GM23338 (cell line): ENCODE measurements at regions not wholly inside any gene's neighbourhood (a gene's known extent, or its start where the extent isn't known, plus 50 kb on each side); places are given as distances from the start of the nearest gene placed in this dataset.

ENCODE experiments used
- ATAC-seq: fragments of 200-7000 bp; cut with Tn5 transposase; 3 replicates; pipeline ENCODE4 v1.9.1; 2020
- DNase-seq: peaks from one replicate; pipeline ENCODE4 v3.0.0-alpha.2; 2015; ENCODE audit warnings: low spot score
- H2AFZ ChIP-seq: fragments of 200-600 bp; sonication (generic); 2 replicates; pipeline ENCODE4 v1.8.0; 2016; ENCODE audit warnings: antibody characterized with exemption, mild to moderate bottlenecking, moderate library complexity
- H3F3A ChIP-seq: fragments of 200-600 bp; sonication (generic); replicated peaks from 2 replicates; pipeline ENCODE4 v1.8.0; 2017; ENCODE audit warnings: antibody characterized with exemption, mixed run types, low read depth
- H3K27ac ChIP-seq: fragments of 200-600 bp; sonication (generic); 2 replicates; pipeline ENCODE4 v1.6.1; 2016; ENCODE audit warnings: low read depth
- H3K27me3 ChIP-seq: fragments of 200-600 bp; sonication (generic); 2 replicates; pipeline ENCODE4 v1.8.0; 2016; ENCODE audit warnings: mild to moderate bottlenecking, mixed run types, moderate library complexity; ENCODE audit not compliant: insufficient read depth
- H3K36me3 ChIP-seq: fragments of 200-600 bp; sonication (generic); 2 replicates; pipeline ENCODE4 v1.8.0; 2016; ENCODE audit warnings: mild to moderate bottlenecking; ENCODE audit not compliant: insufficient read depth
- H3K4me1 ChIP-seq: fragments of 200-600 bp; sonication (generic); 2 replicates; pipeline ENCODE4 v1.8.0; 2016; ENCODE audit warnings: mild to moderate bottlenecking, moderate library complexity; ENCODE audit not compliant: insufficient read depth
- H3K4me2 ChIP-seq: fragments of 200-600 bp; sonication (generic); 2 replicates; pipeline ENCODE4 v1.7.1; 2017; ENCODE audit warnings: mixed run types
- H3K4me3 ChIP-seq: fragments of 200-600 bp; sonication (generic); 2 replicates; pipeline ENCODE4 v1.6.1; 2016; ENCODE audit warnings: mixed run types
- H3K79me2 ChIP-seq: fragments of 200-600 bp; sonication (generic); replicated peaks from 2 replicates; pipeline ENCODE4 v1.8.0; 2017; ENCODE audit warnings: mild to moderate bottlenecking; ENCODE audit not compliant: insufficient read depth
- H3K9me2 ChIP-seq: fragments of 200-600 bp; sonication (generic); 2 replicates; pipeline ENCODE4 v1.8.0; 2017; ENCODE audit not compliant: insufficient read depth
- H4K20me1 ChIP-seq: fragments of 200-600 bp; sonication (generic); replicated peaks from 2 replicates; pipeline ENCODE4 v1.8.0; 2017; ENCODE audit warnings: mild to moderate bottlenecking; ENCODE audit not compliant: insufficient read depth
- H3K27ac Mint-ChIP-seq: 2 replicates; pipeline ENCODE4 v1.8.0; 2020; ENCODE audit warnings: inconsistent platforms, mild to moderate bottlenecking, moderate library complexity, mixed read lengths
- H3K27me3 Mint-ChIP-seq: 3 replicates; pipeline ENCODE4 v1.8.0; 2022; ENCODE audit warnings: low read depth, mild to moderate bottlenecking, moderate library complexity, mixed read lengths, inconsistent platforms; ENCODE audit not compliant: insufficient read depth, poor library complexity
- H3K36me3 Mint-ChIP-seq: 3 replicates; pipeline ENCODE4 v1.8.0; 2021; ENCODE audit warnings: low read depth, mild to moderate bottlenecking, inconsistent platforms, moderate library complexity, mixed read lengths
- H3K4me1 Mint-ChIP-seq: 3 replicates; pipeline ENCODE4 v1.8.0; 2020; ENCODE audit warnings: mild to moderate bottlenecking, inconsistent platforms, mixed read lengths
- H3K4me3 Mint-ChIP-seq: 3 replicates; pipeline ENCODE4 v1.8.0; 2021; ENCODE audit warnings: moderate library complexity, mild to moderate bottlenecking, inconsistent platforms, mixed read lengths
- H3K9me3 Mint-ChIP-seq: 3 replicates; pipeline ENCODE4 v1.8.0; 2020; ENCODE audit warnings: moderate library complexity, mild to moderate bottlenecking, inconsistent platforms, mixed read lengths
- CREB1 ChIP-seq: fragments of 250-450 bp; sonication (Bioruptor Pico); IDR thresholded peaks from 2 replicates; pipeline ENCODE4 v1.5.0; 2020; ENCODE audit warnings: low read depth, mild to moderate bottlenecking, moderate library complexity
- EZH2 ChIP-seq: fragments of 200-600 bp; sonication (generic); IDR thresholded peaks from one replicate; pipeline ENCODE4 v1.8.0; 2017; ENCODE audit warnings: antibody characterized with exemption, mild to moderate bottlenecking, low read depth; ENCODE audit not compliant: unreplicated experiment
- EZH2phosphoT487 ChIP-seq: fragments of 200-600 bp; sonication (generic); IDR thresholded peaks from one replicate; pipeline ENCODE4 v1.8.1; 2018; ENCODE audit warnings: antibody characterized with exemption; ENCODE audit not compliant: unreplicated experiment
- JUNB ChIP-seq: IDR thresholded peaks from one replicate; pipeline ENCODE4 v1.6.1; 2016; ENCODE audit warnings: antibody characterized with exemption; ENCODE audit not compliant: unreplicated experiment
- NANOG ChIP-seq: IDR thresholded peaks from 2 replicates; pipeline ENCODE4 v1.6.1; 2016; ENCODE audit warnings: antibody characterized with exemption, borderline replicate concordance
- POLR2AphosphoS5 ChIP-seq: IDR thresholded peaks from 2 replicates; pipeline ENCODE4 v1.6.1; 2016; ENCODE audit warnings: antibody characterized with exemption, low read depth
- STAT1 ChIP-seq: IDR thresholded peaks from one replicate; pipeline ENCODE4 v1.6.1; 2016; ENCODE audit warnings: antibody characterized with exemption; ENCODE audit not compliant: unreplicated experiment
- ZNF114 ChIP-seq: fragments of 250-450 bp; sonication (Bioruptor Pico); IDR thresholded peaks from 2 replicates; pipeline ENCODE4 v1.5.0; 2020; ENCODE audit warnings: mild to moderate bottlenecking, moderate library complexity
- ZNF331 ChIP-seq: fragments of 250-450 bp; sonication (Bioruptor Pico); IDR thresholded peaks from 2 replicates; pipeline ENCODE4 v1.5.0; 2020; ENCODE audit warnings: low read depth, mild to moderate bottlenecking, moderate library complexity
- TF ChIP-seq, protein P1 (sequence below): IDR thresholded peaks from one replicate; pipeline ENCODE4 v1.6.1; 2018; ENCODE audit warnings: antibody characterized with exemption; ENCODE audit not compliant: unreplicated experiment
- TF ChIP-seq, protein P2 (sequence below): IDR thresholded peaks from 2 replicates; pipeline ENCODE4 v1.6.1; 2016; ENCODE audit warnings: antibody characterized with exemption
- TF ChIP-seq, protein P3 (sequence below): fragments of 250-450 bp; sonication (Bioruptor Pico); IDR thresholded peaks from 2 replicates; pipeline ENCODE4 v1.5.0; 2020; ENCODE audit warnings: mild to moderate bottlenecking, moderate library complexity
- TF ChIP-seq, protein P4 (sequence below), 2 experiments: fragments of 200-600 bp in 1 of 2; sonication (generic) in 1 of 2; conservative IDR thresholded peaks; 2 replicates each; pipeline versions ENCODE4 v1.5.1 to v1.6.1; 2016 to 2017; ENCODE audit warnings: antibody characterized with exemption in 2 of 2, low read depth in 2 of 2, mild to moderate bottlenecking in 2 of 2, moderate library complexity in 1 of 2

DNA sequence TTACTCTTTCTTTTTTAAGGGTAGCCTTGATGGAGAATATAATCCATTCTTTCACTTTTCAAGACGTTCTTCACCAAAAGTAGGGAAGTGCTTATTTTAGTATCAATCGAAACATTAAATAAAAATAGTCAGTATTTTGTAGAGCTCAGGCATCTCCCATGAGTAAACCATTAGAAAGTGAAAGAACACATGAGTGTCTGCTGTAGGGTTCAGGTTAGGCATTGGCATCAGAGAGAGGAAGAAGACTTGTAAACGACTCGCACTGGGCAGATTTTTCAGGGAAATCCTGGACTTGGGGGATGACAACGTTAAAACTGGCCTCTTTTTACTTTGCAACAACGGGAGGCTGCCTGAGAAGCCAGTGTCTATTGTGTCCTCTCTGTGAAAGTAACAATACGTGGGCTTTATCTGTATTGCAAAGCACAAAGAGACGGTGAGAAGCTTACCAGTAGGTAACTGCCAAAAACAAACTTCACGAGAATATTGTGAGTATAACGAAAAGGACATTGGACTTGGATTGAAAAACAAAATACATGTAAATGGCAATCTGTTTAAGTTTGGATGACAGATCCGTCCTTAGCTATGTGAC is 451.7 kb downstream of the PYDC2 start:
- no peak overlapping the region for H3K27ac Mint-ChIP-seq
- Histone ChIP-seq H3K9me2 (peaks cover 4% of the 10 kb centered on the region; the same call in 1 of the 2 replicates), H3K27ac (no peak overlapping the region), H3K27me3 (no peaks in the 10 kb centered on the region), H3K36me3 (no peaks in the 10 kb centered on the region; the same call in 1 of the 2 replicates), H3F3A (no peaks in the 10 kb centered on the region), H3K4me1 (no peaks in the 10 kb centered on the region), H4K20me1 (no peaks in the 10 kb centered on the region), H3K4me3 (no peak overlapping the region), H3K79me2 (no peaks in the 10 kb centered on the region), H2AFZ (no peak overlapping the region), H3K4me2 (no peak overlapping the region)
- peaks cover 8% of the 10 kb centered on the region; the same call in 2 of the 3 replicates for H3K9me3 Mint-ChIP-seq
- H3K4me1 Mint-ChIP-seq: peaks cover 4% of the 10 kb centered on the region; the same call in 2 of the 3 replicates
- no peaks in the 10 kb centered on the region for H3K27me3 Mint-ChIP-seq
- H3K4me3 Mint-ChIP-seq: no peak overlapping the region
- H3K36me3 Mint-ChIP-seq: peaks cover 66% of the 10 kb centered on the region
- TF ChIP-seq CREB1 (CRISPR knock-in tag) (no peak), JUNB (no peak), POLR2AphosphoS5 (no peak), EZH2 (no peak), NANOG (no peak), STAT1 (no peak), EZH2phosphoT487 (no peak), ZNF331 (no peak), ZNF114 (no peak)
- TF ChIP-seq, protein P1, sequence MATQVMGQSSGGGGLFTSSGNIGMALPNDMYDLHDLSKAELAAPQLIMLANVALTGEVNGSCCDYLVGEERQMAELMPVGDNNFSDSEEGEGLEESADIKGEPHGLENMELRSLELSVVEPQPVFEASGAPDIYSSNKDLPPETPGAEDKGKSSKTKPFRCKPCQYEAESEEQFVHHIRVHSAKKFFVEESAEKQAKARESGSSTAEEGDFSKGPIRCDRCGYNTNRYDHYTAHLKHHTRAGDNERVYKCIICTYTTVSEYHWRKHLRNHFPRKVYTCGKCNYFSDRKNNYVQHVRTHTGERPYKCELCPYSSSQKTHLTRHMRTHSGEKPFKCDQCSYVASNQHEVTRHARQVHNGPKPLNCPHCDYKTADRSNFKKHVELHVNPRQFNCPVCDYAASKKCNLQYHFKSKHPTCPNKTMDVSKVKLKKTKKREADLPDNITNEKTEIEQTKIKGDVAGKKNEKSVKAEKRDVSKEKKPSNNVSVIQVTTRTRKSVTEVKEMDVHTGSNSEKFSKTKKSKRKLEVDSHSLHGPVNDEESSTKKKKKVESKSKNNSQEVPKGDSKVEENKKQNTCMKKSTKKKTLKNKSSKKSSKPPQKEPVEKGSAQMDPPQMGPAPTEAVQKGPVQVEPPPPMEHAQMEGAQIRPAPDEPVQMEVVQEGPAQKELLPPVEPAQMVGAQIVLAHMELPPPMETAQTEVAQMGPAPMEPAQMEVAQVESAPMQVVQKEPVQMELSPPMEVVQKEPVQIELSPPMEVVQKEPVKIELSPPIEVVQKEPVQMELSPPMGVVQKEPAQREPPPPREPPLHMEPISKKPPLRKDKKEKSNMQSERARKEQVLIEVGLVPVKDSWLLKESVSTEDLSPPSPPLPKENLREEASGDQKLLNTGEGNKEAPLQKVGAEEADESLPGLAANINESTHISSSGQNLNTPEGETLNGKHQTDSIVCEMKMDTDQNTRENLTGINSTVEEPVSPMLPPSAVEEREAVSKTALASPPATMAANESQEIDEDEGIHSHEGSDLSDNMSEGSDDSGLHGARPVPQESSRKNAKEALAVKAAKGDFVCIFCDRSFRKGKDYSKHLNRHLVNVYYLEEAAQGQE: no peak
- TF ChIP-seq, protein P2, sequence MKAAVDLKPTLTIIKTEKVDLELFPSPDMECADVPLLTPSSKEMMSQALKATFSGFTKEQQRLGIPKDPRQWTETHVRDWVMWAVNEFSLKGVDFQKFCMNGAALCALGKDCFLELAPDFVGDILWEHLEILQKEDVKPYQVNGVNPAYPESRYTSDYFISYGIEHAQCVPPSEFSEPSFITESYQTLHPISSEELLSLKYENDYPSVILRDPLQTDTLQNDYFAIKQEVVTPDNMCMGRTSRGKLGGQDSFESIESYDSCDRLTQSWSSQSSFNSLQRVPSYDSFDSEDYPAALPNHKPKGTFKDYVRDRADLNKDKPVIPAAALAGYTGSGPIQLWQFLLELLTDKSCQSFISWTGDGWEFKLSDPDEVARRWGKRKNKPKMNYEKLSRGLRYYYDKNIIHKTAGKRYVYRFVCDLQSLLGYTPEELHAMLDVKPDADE: no peak
- TF ChIP-seq, protein P3, sequence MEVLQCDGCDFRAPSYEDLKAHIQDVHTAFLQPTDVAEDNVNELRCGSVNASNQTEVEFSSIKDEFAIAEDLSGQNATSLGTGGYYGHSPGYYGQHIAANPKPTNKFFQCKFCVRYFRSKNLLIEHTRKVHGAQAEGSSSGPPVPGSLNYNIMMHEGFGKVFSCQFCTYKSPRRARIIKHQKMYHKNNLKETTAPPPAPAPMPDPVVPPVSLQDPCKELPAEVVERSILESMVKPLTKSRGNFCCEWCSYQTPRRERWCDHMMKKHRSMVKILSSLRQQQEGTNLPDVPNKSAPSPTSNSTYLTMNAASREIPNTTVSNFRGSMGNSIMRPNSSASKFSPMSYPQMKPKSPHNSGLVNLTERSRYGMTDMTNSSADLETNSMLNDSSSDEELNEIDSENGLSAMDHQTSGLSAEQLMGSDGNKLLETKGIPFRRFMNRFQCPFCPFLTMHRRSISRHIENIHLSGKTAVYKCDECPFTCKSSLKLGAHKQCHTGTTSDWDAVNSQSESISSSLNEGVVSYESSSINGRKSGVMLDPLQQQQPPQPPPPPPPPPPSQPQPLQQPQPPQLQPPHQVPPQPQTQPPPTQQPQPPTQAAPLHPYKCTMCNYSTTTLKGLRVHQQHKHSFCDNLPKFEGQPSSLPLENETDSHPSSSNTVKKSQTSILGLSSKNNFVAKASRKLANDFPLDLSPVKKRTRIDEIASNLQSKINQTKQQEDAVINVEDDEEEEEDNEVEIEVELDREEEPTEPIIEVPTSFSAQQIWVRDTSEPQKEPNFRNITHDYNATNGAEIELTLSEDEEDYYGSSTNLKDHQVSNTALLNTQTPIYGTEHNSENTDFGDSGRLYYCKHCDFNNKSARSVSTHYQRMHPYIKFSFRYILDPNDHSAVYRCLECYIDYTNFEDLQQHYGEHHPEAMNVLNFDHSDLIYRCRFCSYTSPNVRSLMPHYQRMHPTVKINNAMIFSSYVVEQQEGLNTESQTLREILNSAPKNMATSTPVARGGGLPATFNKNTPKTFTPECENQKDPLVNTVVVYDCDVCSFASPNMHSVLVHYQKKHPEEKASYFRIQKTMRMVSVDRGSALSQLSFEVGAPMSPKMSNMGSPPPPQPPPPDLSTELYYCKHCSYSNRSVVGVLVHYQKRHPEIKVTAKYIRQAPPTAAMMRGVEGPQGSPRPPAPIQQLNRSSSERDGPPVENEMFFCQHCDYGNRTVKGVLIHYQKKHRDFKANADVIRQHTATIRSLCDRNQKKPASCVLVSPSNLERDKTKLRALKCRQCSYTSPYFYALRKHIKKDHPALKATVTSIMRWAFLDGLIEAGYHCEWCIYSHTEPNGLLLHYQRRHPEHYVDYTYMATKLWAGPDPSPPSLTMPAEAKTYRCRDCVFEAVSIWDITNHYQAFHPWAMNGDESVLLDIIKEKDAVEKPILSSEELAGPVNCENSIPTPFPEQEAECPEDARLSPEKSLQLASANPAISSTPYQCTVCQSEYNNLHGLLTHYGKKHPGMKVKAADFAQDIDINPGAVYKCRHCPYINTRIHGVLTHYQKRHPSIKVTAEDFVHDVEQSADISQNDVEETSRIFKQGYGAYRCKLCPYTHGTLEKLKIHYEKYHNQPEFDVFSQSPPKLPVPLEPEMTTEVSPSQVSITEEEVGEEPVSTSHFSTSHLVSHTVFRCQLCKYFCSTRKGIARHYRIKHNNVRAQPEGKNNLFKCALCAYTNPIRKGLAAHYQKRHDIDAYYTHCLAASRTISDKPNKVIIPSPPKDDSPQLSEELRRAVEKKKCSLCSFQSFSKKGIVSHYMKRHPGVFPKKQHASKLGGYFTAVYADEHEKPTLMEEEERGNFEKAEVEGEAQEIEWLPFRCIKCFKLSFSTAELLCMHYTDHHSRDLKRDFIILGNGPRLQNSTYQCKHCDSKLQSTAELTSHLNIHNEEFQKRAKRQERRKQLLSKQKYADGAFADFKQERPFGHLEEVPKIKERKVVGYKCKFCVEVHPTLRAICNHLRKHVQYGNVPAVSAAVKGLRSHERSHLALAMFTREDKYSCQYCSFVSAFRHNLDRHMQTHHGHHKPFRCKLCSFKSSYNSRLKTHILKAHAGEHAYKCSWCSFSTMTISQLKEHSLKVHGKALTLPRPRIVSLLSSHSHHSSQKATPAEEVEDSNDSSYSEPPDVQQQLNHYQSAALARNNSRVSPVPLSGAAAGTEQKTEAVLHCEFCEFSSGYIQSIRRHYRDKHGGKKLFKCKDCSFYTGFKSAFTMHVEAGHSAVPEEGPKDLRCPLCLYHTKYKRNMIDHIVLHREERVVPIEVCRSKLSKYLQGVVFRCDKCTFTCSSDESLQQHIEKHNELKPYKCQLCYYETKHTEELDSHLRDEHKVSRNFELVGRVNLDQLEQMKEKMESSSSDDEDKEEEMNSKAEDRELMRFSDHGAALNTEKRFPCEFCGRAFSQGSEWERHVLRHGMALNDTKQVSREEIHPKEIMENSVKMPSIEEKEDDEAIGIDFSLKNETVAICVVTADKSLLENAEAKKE (CRISPR knock-in tag): no peak
- TF ChIP-seq, protein P4, sequence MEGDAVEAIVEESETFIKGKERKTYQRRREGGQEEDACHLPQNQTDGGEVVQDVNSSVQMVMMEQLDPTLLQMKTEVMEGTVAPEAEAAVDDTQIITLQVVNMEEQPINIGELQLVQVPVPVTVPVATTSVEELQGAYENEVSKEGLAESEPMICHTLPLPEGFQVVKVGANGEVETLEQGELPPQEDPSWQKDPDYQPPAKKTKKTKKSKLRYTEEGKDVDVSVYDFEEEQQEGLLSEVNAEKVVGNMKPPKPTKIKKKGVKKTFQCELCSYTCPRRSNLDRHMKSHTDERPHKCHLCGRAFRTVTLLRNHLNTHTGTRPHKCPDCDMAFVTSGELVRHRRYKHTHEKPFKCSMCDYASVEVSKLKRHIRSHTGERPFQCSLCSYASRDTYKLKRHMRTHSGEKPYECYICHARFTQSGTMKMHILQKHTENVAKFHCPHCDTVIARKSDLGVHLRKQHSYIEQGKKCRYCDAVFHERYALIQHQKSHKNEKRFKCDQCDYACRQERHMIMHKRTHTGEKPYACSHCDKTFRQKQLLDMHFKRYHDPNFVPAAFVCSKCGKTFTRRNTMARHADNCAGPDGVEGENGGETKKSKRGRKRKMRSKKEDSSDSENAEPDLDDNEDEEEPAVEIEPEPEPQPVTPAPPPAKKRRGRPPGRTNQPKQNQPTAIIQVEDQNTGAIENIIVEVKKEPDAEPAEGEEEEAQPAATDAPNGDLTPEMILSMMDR (conservative IDR thresholded peaks at IDR 0.05; ENCODE audit: low read depth in 2 of 2): no peak
- DNase-seq: no peak
- ATAC-seq: peak; percentile 32; the same call in 1 of the 3 replicates
